ENCODE measurements at regions not wholly inside any gene's neighbourhood (a gene's known extent, or its start where the extent isn't known, plus 50 kb on each side); places are given as distances from the start of the nearest gene placed in this dataset.

DNA sequence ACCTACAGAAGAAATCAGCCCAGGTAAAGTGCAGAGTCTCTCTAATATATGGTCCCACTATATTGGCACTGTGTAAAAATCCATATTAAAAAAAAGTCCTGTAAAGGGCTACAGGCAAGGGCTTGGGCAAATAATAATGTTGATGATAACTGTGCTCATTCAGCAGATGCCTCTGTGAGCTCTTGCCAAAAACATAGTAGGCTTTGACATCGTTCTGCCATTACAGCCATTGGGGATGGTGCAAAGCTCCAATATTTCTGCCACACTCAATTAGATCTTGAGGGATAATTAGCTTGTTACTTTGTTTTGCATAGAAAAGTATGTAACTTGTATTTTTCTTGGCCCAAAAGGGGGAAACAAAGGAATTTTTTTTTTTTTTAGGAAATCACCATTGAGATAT, 645.5 kb upstream of the FAM241A start:
- H4K20me1 ChIP-seq (ENCODE audit: insufficient read depth, low read length) = no peaks in the 10 kb centered on the region
- no peak for DNase-seq
- peaks cover 0 to 1% (median 0%) of the 10 kb centered on the region in 3 donors for H3K27me3 Mint-ChIP-seq (ENCODE audit: low read depth in 3 of 3)
- no peaks in the 10 kb centered on the region for H3K79me2 ChIP-seq (ENCODE audit: insufficient read depth, low read length)
- H3K4me3 Mint-ChIP-seq = no peak overlapping the region
- H3K27ac ChIP-seq (ENCODE audit: low read depth in 1 of 2, low read length in 2 of 2) = no peak overlapping the region
- H3K9ac ChIP-seq (ENCODE audit: insufficient read depth, low read length, poor library complexity, severe bottlenecking) = no peak overlapping the region
- H2AFZ ChIP-seq (ENCODE audit: insufficient read depth, low read depth, low read length, poor library complexity, severe bottlenecking) = no peak overlapping the region
- no peaks in the 10 kb centered on the region for H3K9me3 ChIP-seq (replicated peaks in 1 of 2; ENCODE audit: control insufficient read depth in 1 of 2, insufficient read depth in 1 of 2, low read length in 2 of 2)
- TF ChIP-seq, protein P1, sequence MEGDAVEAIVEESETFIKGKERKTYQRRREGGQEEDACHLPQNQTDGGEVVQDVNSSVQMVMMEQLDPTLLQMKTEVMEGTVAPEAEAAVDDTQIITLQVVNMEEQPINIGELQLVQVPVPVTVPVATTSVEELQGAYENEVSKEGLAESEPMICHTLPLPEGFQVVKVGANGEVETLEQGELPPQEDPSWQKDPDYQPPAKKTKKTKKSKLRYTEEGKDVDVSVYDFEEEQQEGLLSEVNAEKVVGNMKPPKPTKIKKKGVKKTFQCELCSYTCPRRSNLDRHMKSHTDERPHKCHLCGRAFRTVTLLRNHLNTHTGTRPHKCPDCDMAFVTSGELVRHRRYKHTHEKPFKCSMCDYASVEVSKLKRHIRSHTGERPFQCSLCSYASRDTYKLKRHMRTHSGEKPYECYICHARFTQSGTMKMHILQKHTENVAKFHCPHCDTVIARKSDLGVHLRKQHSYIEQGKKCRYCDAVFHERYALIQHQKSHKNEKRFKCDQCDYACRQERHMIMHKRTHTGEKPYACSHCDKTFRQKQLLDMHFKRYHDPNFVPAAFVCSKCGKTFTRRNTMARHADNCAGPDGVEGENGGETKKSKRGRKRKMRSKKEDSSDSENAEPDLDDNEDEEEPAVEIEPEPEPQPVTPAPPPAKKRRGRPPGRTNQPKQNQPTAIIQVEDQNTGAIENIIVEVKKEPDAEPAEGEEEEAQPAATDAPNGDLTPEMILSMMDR (IDR thresholded peaks at IDR 0.05) = no peak
- H3K4me1 ChIP-seq (ENCODE audit: control insufficient read depth in 1 of 2, insufficient read depth in 2 of 2, low read length in 2 of 2) = no peaks in the 10 kb centered on the region
- intact Hi-C loops (cut with micrococcal nuclease) = no loop called here
- no CpG with 5 or more reads among the region's 1 CpG for WGBS (ENCODE audit: insufficient coverage)
- H3K36me3 ChIP-seq (replicated peaks in 1 of 2; ENCODE audit: control insufficient read depth in 1 of 2, insufficient read depth in 2 of 2, low read length in 2 of 2) = no peaks in the 10 kb centered on the region
- H3K4me3 ChIP-seq (replicated peaks in 1 of 3; ENCODE audit: low read depth in 2 of 3, low read length in 3 of 3) = no peak overlapping the region
- no peaks in the 10 kb centered on the region for H3K36me3 Mint-ChIP-seq
- H3K4me2 ChIP-seq (replicated peaks; ENCODE audit: extremely low read depth, low read length, poor library complexity, severe bottlenecking) = no peak overlapping the region
- peaks cover 0 to 3% (median 0%) of the 10 kb centered on the region in 7 donors for H3K9me3 Mint-ChIP-seq
- H3K4me1 Mint-ChIP-seq = no peaks in the 10 kb centered on the region
- no peak overlapping the region for H3K27ac Mint-ChIP-seq
- no peaks in the 10 kb centered on the region for H3K27me3 ChIP-seq (ENCODE audit: control insufficient read depth in 2 of 2, insufficient read depth in 2 of 2, low read length in 2 of 2)

GRCh38 chr4:111500858-111501257, 644.4 kb upstream of the FAM241A start:
- H3K36me3 Mint-ChIP-seq = no peaks in the 10 kb centered on the region

More at GRCh38 chr4:111500858-111501257, 644.4 kb upstream of the FAM241A start:
- Histone ChIP-seq H3K36me3 (replicated peaks in 1 of 2; ENCODE audit: control insufficient read depth in 1 of 2, insufficient read depth in 2 of 2, low read length in 2 of 2) (no peaks in the 10 kb centered on the region), H3K27ac (ENCODE audit: low read depth in 1 of 2, low read length in 2 of 2) (no peak overlapping the region), H4K20me1 (ENCODE audit: insufficient read depth, low read length) (no peaks in the 10 kb centered on the region), H3K4me3 (replicated peaks in 1 of 3; ENCODE audit: low read depth in 2 of 3, low read length in 3 of 3) (no peak overlapping the region), H3K4me2 (replicated peaks; ENCODE audit: extremely low read depth, low read length, poor library complexity, severe bottlenecking) (no peak overlapping the region), H3K9ac (ENCODE audit: insufficient read depth, low read length, poor library complexity, severe bottlenecking) (no peak overlapping the region), H3K4me1 (ENCODE audit: control insufficient read depth in 1 of 2, insufficient read depth in 2 of 2, low read length in 2 of 2) (no peaks in the 10 kb centered on the region), H3K79me2 (ENCODE audit: insufficient read depth, low read length) (no peaks in the 10 kb centered on the region), H3K27me3 (ENCODE audit: control insufficient read depth in 2 of 2, insufficient read depth in 2 of 2, low read length in 2 of 2) (no peaks in the 10 kb centered on the region), H2AFZ (ENCODE audit: insufficient read depth, low read depth, low read length, poor library complexity, severe bottlenecking) (no peak overlapping the region), H3K9me3 (replicated peaks in 1 of 2; ENCODE audit: control insufficient read depth in 1 of 2, insufficient read depth in 1 of 2, low read length in 2 of 2) (no peaks in the 10 kb centered on the region)
- 100% methylated on average over 2 of the region's 3 CpGs for WGBS (ENCODE audit: insufficient coverage)
- H3K27ac Mint-ChIP-seq = no peak overlapping the region
- no peaks in the 10 kb centered on the region for H3K4me1 Mint-ChIP-seq
- H3K27me3 Mint-ChIP-seq (ENCODE audit: low read depth in 3 of 3) = peaks cover 0 to 1% (median 0%) of the 10 kb centered on the region in 3 donors
- H3K4me3 Mint-ChIP-seq = no peak overlapping the region
- TF ChIP-seq, protein P1 (IDR thresholded peaks at IDR 0.05) = no peak
- peaks cover 0 to 5% (median 0%) of the 10 kb centered on the region in 7 donors for H3K9me3 Mint-ChIP-seq
- intact Hi-C loops (cut with micrococcal nuclease) = no loop called here
- no peak for DNase-seq

All from CD14-positive monocyte (primary cell).